HepG2 (cell line): ENCODE measurements at regions not wholly inside any gene's neighbourhood (a gene's known extent, or its start where the extent isn't known, plus 50 kb on each side); places are given as distances from the start of the nearest gene placed in this dataset.

Experiments used
- CREB1 ChIP-seq, 2 experiments: fragments of 450-650 bp in 1 of 2; IDR thresholded peaks; 2 replicates each; pipeline ENCODE4 v1.6.1; 2016 to 2017; ENCODE audit warnings: control low read depth in 1 of 2, mild to moderate bottlenecking in 1 of 2, missing compliant biosample characterization in 1 of 2, missing genetic modification characterization in 1 of 2
- CSRNP2 ChIP-seq: sonication (generic); formaldehyde crosslinking; conservative IDR thresholded peaks from 2 replicates; pipeline ENCODE4 v1.8.0; 2022; ENCODE audit warnings: low read depth, missing genetic modification reagents
- HOXA5 ChIP-seq: sonication (generic); formaldehyde crosslinking; IDR thresholded peaks from 2 replicates; pipeline ENCODE4 v1.4.0; 2020; ENCODE audit warnings: missing genetic modification reagents
- SIX1 ChIP-seq: sonication (generic); formaldehyde crosslinking; IDR thresholded peaks from 2 replicates; pipeline ENCODE4 v1.4.0; 2020; ENCODE audit warnings: missing genetic modification reagents, borderline replicate concordance
- SP4 ChIP-seq: sonication (generic); formaldehyde crosslinking; IDR thresholded peaks from 2 replicates; pipeline ENCODE4 v1.8.1; 2023; ENCODE audit warnings: mild to moderate bottlenecking, missing genetic modification reagents
- TBP ChIP-seq: sonication (generic); formaldehyde crosslinking; IDR thresholded peaks from 2 replicates; pipeline ENCODE4 v1.5.0; 2020; ENCODE audit warnings: missing genetic modification reagents
- TEAD2 ChIP-seq: sonication (generic); formaldehyde crosslinking; IDR thresholded peaks from 2 replicates; pipeline ENCODE4 v1.9.0; 2021; ENCODE audit warnings: missing genetic modification reagents
- TFE3 ChIP-seq: IDR thresholded peaks from 2 replicates; pipeline ENCODE4 v1.6.1; 2016
- ZIK1 ChIP-seq: sonication (generic); formaldehyde crosslinking; IDR thresholded peaks from 2 replicates; pipeline ENCODE4 v1.5.0; 2020; ENCODE audit warnings: mild to moderate bottlenecking, low read depth, missing genetic modification reagents, borderline replicate concordance
- ZKSCAN1 ChIP-seq: fragments of 150-350 bp; IDR thresholded peaks from 2 replicates; pipeline ENCODE4 v1.6.1; 2014; ENCODE audit warnings: low read length
- ZNF180 ChIP-seq: sonication (generic); formaldehyde crosslinking; IDR thresholded peaks from 2 replicates; pipeline ENCODE4 v1.4.0; 2020; ENCODE audit warnings: low read depth, missing genetic modification reagents, borderline replicate concordance
- ZNF235 ChIP-seq: sonication (generic); formaldehyde crosslinking; IDR thresholded peaks from 2 replicates; pipeline ENCODE4 v1.8.1; 2023; ENCODE audit warnings: mild to moderate bottlenecking, missing genetic modification reagents, borderline replicate concordance
- ZNF280B ChIP-seq: sonication (generic); formaldehyde crosslinking; IDR thresholded peaks from 2 replicates; pipeline ENCODE4 v1.5.0; 2020; ENCODE audit warnings: missing genetic modification reagents, mild to moderate bottlenecking, borderline replicate concordance
- TF ChIP-seq, protein P1 (sequence below): sonication (generic); formaldehyde crosslinking; IDR thresholded peaks from 2 replicates; pipeline ENCODE4 v1.5.0; 2020; ENCODE audit warnings: mild to moderate bottlenecking, missing genetic modification reagents, borderline replicate concordance
- TF ChIP-seq, protein P2 (sequence below): IDR thresholded peaks from 2 replicates; pipeline ENCODE4 v1.6.1; 2018; ENCODE audit warnings: missing genetic modification reagents, mild to moderate bottlenecking, missing compliant biosample characterization
- TF ChIP-seq, protein P3 (sequence below): sonication (generic); formaldehyde crosslinking; IDR thresholded peaks from 2 replicates; pipeline ENCODE4 v1.9.0; 2022; ENCODE audit warnings: low read depth, missing genetic modification reagents

DNA sequence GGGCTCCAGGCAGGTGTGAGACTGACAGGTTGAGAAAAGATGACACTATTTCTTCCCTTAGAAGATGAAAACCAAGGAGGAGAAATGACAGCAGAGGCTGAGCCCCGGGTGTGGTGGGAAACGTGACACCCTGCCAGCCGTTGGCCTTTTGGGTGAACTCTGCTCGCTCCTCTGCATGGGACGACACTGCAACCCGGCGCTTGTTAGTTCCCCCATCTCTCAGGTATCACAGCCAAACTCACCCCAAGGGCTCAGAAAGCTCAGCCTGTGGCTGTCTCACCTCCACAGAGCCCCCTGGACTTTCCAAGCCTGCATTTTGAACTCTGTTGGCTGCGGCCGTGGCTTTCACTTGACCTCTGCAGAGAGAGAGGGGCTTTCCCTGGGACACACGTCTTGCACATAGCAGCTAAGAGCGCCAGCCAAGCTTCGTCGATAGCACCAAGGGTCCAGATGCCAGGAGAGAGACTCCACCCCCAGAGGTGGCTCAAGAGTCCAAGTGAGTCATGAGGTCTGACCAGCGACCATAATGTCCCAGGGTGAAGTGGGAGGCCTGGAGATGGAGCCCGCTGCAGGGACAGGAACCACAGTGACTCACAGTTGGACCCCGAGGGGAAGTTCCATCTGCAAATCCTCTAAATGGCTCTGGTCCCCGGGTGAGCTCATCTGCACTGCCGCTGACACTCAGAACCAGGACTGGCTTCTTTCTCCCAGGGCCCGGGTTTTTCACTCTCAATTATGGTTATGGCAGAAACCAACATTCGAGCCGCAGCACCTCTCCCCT lies 301.9 kb downstream of the SOX9 start (continued):
- TF ChIP-seq CSRNP2 (CRISPR knock-in tag) (no peak), TEAD2 (no peak), SIX1 (CRISPR knock-in tag) (0 out of 2 replicates have a peak, but pooled peaks have one; percentile 28), ZNF235 (no peak), ZNF280B (CRISPR knock-in tag) (peak; percentile 88; the same call in 1 of the 2 replicates), ZKSCAN1 (no peak), TBP (CRISPR knock-in tag) (no peak), CREB1 (IDR thresholded peaks at IDR 0.05) (no peak), CREB1 (CRISPR knock-in tag; IDR thresholded peaks at IDR 0.05) (peak; percentile 79), ZIK1 (CRISPR knock-in tag) (no peak), HOXA5 (peak; percentile 41; the same call in 1 of the 2 replicates), ZNF180 (CRISPR knock-in tag) (no peak), SP4 (CRISPR knock-in tag) (0 out of 2 replicates have a peak, but pooled peaks have one; percentile 24), TFE3 (CRISPR knock-in tag) (peak; percentile 96)
- TF ChIP-seq, protein P1, sequence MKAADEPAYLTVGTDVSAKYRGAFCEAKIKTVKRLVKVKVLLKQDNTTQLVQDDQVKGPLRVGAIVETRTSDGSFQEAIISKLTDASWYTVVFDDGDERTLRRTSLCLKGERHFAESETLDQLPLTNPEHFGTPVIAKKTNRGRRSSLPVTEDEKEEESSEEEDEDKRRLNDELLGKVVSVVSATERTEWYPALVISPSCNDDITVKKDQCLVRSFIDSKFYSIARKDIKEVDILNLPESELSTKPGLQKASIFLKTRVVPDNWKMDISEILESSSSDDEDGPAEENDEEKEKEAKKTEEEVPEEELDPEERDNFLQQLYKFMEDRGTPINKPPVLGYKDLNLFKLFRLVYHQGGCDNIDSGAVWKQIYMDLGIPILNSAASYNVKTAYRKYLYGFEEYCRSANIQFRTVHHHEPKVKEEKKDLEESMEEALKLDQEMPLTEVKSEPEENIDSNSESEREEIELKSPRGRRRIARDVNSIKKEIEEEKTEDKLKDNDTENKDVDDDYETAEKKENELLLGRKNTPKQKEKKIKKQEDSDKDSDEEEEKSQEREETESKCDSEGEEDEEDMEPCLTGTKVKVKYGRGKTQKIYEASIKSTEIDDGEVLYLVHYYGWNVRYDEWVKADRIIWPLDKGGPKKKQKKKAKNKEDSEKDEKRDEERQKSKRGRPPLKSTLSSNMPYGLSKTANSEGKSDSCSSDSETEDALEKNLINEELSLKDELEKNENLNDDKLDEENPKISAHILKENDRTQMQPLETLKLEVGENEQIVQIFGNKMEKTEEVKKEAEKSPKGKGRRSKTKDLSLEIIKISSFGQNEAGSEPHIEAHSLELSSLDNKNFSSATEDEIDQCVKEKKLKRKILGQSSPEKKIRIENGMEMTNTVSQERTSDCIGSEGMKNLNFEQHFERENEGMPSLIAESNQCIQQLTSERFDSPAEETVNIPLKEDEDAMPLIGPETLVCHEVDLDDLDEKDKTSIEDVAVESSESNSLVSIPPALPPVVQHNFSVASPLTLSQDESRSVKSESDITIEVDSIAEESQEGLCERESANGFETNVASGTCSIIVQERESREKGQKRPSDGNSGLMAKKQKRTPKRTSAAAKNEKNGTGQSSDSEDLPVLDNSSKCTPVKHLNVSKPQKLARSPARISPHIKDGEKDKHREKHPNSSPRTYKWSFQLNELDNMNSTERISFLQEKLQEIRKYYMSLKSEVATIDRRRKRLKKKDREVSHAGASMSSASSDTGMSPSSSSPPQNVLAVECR (CRISPR knock-in tag): peak; percentile 35; the same call in 1 of the 2 replicates
- TF ChIP-seq, protein P2, sequence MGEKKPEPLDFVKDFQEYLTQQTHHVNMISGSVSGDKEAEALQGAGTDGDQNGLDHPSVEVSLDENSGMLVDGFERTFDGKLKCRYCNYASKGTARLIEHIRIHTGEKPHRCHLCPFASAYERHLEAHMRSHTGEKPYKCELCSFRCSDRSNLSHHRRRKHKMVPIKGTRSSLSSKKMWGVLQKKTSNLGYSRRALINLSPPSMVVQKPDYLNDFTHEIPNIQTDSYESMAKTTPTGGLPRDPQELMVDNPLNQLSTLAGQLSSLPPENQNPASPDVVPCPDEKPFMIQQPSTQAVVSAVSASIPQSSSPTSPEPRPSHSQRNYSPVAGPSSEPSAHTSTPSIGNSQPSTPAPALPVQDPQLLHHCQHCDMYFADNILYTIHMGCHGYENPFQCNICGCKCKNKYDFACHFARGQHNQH (CRISPR knock-in tag): peak; percentile 86
- TF ChIP-seq, protein P3, sequence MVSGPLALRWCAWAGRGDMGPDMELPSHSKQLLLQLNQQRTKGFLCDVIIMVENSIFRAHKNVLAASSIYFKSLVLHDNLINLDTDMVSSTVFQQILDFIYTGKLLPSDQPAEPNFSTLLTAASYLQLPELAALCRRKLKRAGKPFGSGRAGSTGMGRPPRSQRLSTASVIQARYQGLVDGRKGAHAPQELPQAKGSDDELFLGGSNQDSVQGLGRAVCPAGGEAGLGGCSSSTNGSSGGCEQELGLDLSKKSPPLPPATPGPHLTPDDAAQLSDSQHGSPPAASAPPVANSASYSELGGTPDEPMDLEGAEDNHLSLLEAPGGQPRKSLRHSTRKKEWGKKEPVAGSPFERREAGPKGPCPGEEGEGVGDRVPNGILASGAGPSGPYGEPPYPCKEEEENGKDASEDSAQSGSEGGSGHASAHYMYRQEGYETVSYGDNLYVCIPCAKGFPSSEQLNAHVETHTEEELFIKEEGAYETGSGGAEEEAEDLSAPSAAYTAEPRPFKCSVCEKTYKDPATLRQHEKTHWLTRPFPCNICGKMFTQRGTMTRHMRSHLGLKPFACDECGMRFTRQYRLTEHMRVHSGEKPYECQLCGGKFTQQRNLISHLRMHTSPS (CRISPR knock-in tag): peak; percentile 84; the same call in 1 of the 2 replicates
